ENCODE measurements at regions not wholly inside any gene's neighbourhood (a gene's known extent, or its start where the extent isn't known, plus 50 kb on each side); places are given as distances from the start of the nearest gene placed in this dataset.

GRCh38 chrX:49773993-49774392 lies 55.1 kb upstream of the PAGE4 start:
- no peak for DNase-seq (ENCODE audit: low read depth in 2 of 2)

- no peak for DNase-seq (ENCODE audit: low read depth in 2 of 2)
Measured at GRCh38 chrX:49767236-49767635, 61.9 kb upstream of the PAGE4 start.

GRCh38 chrX:49762175-49762720 lies 66.5 kb upstream of the PAGE1 start:
- DNase-seq (ENCODE audit: low read depth in 2 of 2) = no peak

DNA sequence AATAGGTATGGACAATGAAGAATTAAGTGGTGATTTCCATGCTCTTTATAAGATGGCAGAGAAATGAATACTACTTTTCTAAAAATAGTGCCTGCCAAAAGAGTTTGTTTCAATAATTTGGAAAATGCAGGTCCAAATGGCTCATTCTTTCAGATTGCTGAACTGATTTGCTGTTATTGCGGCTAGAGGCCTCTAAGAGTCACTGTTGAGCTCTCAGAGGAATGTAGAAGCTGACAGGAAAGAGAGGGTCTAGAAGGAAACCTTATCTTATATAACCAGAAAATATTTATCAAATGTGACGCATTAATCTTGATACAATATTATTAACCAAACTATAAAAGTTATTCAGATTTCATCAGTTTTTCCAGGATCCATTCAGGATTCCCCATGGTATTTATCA lies 65.7 kb upstream of the PAGE1 start:
- no peak for DNase-seq (ENCODE audit: low read depth in 2 of 2)

DNA sequence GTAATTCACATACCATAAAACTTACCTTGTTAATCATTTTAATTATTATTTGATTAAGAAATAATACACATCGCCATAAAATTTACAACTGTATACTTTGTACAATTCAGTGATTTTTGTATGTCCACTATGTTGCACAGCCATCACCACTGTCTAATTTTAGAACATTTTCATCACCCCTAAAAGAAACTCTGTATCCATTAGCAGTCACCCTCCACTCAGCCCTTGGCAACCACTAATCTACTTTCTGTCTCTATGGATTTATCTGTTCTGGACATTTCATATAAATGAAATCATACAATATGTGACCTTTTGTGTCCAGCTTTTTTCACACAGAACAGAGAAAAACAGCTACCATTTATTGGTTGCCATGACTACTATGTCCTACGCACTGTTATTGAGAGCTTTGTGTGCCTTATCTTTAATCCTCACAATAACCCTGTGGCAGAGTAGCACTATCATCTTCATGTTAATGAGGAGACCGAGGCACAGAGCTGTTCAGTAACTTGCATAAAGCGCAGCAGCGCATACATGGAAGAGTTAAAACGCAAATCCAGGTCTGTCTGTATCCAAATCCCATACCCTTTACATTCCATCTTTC lies 64.6 kb upstream of the PAGE1 start:
- DNase-seq (ENCODE audit: low read depth in 2 of 2) = no peak

DNA sequence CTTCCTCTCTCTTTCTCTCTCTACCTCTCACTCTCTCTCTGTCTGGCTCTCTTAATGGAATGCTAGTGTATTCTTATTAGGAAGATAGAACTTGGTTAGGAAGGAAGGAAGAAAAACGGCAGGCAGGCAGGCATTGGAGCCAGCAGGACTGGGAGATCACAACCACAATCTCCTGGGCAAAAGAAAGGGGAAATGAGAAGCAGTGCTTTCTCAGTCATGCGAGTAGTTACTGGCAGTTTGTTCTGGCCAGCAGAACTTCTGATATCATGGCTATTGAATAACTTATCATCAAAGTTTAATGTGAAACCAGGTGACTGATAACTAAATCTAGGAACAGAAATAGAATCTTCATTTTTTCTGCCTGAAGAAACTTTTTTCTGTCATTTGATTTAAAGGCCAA lies 60.9 kb upstream of the PAGE1 start:
- DNase-seq (ENCODE audit: low read depth in 2 of 2) = no peak

GRCh38 chrX:49754233-49754857 lies 58.6 kb upstream of the PAGE1 start:
- DNase-seq (ENCODE audit: low read depth in 2 of 2) = peak in 1 of 2 donors; percentile 10

DNA sequence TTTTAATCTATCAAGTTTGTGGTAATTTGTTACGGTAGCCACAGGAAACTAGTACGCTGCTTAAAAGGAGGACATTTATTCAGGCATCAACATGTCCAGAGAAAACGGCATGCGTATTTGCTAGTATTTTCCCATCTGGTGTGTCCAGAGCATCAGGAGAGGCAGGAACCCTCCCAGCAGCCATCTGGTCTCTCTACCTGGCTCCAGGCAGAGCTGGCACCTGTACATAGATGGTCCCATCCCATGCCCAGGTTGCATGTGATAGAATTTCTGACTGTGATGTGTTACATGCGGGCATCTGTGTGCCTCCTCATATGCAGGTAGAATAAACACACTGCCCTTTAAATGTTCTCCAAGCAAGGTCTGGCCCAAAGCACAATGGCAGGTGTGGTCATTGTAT lies 57.9 kb upstream of the PAGE1 start:
- no peak for DNase-seq (ENCODE audit: low read depth in 2 of 2)

- DNase-seq (ENCODE audit: low read depth in 2 of 2) = no peak
Measured at GRCh38 chrX:49748211-49748956, 52.6 kb upstream of the PAGE1 start.

DNA sequence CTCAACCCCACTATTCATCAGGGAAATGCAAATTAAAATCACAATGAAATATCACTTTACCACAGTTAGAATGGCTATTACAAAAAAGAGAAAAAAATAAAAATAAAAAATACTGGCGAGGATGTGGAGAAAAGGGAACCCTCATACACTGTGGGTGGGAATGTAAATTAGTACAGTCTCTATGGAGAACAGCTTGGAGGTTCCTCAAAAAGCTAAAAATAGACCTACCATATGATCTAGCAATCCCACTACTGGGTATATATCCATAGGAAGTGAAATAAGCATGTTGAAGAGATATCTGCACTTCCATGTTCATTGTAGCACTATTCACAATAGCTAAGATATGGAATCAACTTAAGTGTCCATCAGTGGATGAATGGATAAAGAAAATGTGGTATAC lies 50.5 kb upstream of the PAGE1 start:
- no peak for DNase-seq (ENCODE audit: low read depth in 2 of 2)

All from stimulated activated CD8-positive, alpha-beta memory T cell treated with anti-CD3 and anti-CD28 coated beads, Interleukin-7, amount 100 ng/mL, for 1 hour (primary cell).